ENCODE measurements at regions not wholly inside any gene's neighbourhood (a gene's known extent, or its start where the extent isn't known, plus 50 kb on each side); places are given as distances from the start of the nearest gene placed in this dataset.
A peak's percentile ranks its signal among the peaks of the same experiment; 100 is the strongest.

DNA sequence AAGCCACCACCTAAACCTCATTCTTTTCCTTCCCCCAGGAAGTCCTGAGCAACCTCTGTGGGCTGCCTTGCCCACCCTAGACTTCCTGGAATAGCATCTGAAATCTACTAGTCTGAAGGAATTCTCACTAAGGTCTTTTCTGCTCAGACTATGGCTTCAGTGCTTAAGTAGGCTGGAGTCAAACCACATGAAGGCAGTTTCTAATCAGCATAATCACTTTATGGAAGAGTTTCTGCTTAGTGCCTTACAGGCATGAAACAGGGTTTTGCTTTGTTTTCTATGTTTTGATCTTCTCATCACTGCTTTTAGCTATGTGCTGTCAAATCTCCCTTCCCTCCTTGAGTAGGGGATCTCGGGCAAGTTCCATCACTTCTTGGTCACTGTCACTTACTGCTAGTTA is 117.7 kb downstream of the WT1 start:
- DNase-seq (ENCODE audit: low spot score): no peak

DNA sequence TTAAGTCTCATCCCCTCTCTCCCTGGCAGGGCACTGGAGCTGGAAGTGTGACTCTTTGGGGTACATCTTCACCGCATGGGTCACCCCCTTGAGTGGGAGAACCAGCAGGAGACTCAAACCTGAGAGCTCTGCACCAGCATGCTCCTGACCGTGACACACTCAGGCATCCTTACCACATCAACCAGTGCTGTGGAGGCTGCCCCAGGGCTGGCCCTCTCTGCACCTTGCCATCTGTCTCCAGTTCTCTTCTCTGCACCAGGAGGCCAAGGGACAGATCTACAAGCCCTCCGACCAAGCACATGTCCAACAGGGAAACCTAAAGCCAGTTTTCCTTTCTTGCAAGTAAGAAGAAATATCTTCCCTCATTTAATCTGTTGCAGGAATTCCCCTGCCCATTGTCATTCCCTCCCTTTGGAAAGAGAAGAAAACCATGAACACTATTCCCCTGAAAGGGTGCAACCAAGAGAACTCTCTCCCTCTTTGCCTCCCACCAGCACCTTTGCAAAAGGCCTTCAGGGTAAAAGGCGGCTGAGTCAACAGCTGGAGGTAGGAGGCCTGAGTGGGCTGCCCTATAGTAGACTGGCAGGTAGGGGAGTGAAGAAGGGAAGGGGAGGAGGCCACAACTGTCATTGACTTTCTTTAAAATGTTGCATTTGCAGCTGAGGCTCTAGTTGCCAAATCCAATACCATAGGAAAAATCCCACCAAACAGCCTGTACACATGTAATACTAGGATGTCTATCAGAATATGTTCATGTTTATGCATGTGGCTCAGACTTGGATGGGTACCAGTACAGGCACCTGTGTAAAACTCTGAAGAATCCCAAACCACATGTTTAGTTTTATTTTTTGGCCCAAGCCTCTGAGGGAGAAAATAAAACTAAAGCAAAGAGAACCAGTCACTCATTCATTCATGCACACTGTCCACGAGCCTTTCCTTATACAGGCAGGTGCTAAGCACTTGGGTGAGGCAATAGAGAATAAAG is 117.0 kb downstream of the WT1 start:
- no peak for DNase-seq (ENCODE audit: low spot score)

DNA sequence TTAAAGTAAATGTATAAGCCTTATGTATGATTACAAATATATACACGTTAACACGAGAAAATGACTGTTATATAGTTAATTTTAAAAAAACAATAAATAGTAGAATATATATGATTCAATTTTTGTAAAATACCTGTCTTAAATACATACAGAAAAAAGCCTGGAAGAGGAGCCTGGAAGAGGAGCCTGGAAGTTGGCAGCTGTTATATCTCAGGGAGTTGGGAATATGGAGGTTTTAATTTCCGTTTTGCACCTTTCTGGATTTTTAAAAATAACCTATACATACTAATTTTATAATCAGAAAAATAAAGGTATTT is 111.6 kb downstream of the WT1 start:
- DNase-seq (ENCODE audit: low spot score): no peak

DNA sequence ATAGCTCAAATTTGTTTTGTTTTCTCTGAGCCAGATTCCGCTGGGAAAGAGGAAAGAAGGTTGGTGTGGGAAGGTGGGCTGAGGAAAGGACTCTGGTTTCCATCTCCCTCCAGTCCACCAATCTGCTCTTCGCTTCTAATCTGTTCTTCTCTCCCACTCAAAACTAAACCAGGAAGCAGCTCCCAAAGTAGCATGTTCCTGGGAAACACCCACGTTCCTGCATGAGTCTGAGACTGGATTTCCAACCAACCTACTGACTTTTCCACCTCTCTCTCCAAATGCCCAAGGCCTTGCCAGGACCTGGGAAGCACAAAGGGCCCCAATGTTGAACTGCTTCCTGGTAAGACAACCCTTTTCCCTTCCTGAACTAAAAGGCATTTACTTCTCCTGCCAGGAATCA is 110.2 kb downstream of the WT1 start:
- no peak for DNase-seq (ENCODE audit: low spot score)

DNA sequence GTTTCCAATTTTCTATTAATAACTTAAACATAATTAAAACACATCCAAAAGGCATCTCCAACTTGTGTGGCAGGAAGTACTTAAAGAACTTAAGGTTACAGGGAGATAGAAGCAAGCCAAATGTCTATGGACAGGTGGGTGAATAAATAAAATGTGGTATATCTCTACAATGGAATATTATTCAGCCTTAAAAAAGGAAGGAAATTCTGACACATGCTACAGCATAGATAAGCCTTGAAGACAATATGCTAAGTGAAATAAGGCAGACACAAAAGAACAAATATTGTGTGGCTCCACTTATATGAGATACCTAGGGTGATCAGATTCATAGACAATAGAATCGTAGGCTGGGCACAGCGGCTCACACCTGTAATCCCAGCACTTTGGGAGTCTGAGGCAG is 109.6 kb downstream of the WT1 start:
- no peak for DNase-seq (ENCODE audit: low spot score)

DNA sequence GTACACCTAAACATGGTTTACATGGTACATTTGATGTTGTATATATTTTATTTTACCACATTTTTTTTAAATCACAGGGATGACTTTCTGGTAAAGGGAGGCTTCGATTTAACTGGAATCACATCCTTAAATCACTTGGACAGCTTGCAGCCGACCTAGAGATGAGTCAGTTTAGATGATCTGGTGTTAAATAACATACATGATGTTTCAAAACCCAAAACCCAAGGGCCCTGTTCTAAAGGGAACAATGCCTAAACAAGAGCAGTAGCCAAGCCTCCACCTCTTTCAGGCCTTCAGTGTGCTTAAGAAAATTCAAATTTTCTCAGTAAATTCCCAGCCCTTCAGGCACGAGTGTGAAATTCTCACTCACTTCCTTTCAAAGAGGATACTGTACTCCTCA is 108.8 kb downstream of the WT1 start:
- DNase-seq (ENCODE audit: low spot score): no peak

DNA sequence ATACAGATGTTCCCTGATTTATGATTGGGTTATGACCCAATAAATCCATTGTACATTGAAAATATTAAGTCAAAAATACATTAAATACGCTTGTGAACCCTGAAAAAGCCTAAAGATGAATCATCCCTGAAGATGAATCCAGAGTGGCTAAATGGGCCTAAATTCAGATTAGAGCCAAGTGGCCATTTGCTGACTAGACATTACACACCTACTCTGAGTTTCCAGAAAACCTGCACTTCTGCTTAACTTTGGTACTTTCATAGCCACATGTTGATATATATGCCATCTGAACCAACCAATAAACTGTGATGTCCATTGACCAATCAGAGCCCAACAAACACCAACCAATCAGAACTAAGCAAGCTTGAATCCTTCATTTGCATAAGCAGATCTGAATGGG is 106.9 kb downstream of the WT1 start:
- DNase-seq (ENCODE audit: low spot score): no peak

DNA sequence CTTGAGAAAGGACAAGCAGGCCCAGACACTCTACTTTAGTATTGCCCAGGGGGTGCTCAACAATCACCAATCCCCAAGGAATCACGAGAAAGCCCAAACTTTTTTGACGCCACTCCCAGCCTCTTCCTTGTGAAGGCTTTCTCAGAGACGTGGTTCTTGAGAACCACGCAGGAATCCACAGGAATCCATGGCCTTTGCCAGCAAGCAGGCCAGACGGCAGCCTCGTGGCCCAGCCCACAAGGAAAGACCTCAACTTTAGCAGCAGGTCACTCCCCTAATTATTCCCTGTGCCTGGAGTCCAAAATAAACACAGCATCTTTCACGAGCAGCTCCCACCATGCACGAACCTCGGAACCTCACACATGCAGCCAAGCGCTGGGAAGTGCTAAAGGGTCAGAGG is 104.2 kb downstream of the WT1 start:
- DNase-seq (ENCODE audit: low spot score): no peak

DNA sequence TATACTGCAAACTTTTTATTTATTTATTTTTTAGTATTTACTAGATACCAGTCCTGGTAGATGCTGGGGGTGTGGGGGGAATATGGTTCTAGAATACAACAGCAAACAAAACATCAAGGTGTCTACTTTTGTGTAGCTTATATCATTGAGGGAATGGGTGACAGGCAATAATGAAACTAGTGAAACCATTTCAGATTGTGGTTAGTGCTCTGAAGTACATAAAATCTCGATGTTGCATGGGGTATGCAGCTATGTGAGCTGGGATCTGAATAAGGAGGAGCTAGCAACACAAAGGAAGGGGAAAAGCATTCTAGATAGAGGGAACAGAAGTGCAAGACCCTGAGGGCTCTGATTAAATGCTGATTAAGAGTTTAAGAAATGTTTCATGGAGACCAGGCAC is 103.5 kb downstream of the WT1 start:
- no peak for DNase-seq (ENCODE audit: low spot score)

DNA sequence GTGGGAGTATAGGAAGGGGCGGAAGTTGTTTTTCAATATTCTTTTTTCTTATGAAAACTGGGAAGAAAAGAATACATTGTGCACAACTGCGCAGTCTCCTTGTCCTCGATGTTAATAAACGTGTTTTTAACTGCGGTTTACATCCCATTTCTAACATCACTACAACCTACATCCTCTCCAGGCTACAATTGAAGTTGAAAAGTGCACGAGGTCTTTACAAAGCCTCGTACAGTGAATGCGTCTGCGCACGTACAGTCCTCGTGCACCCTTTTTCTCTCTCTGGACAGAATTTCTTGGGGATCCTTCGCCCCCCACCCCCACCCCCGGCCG is 102.4 kb downstream of the WT1 start:
- DNase-seq (ENCODE audit: low spot score): no peak

DNA sequence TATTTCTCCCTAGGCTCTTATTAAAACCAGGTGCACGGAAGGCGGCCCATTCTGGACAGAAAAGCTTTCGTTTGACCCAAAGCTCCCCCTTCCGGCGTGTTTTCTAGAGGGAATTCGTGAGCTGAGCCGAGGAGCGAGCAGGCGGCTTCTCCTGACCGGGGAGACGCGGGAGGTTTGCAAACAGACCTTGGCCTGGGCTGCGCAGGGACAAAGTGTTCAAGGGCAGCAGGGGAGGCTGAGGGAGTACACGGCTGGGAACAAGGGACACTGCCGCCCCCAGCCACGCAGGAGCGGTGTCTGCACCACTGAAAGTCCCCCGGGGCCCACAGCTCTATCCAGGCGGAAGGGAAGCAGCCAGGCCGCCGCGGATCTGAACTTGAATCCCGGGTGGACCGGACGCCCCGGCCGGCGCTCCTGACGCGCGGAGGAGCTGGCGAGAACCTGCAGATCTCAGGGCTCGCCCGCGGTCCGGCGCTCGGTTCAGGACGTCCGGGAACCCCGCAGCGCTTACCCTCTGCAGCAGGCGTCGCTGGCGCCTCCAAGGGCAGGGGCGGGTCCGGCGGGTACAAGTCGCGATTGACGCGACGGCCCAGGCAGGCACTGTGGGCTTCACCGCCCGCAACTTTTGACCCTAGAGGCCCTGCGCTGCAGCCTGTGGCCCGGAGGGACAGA is 101.9 kb downstream of the WT1 start:
- DNase-seq (ENCODE audit: low spot score): peak; percentile 60

DNA sequence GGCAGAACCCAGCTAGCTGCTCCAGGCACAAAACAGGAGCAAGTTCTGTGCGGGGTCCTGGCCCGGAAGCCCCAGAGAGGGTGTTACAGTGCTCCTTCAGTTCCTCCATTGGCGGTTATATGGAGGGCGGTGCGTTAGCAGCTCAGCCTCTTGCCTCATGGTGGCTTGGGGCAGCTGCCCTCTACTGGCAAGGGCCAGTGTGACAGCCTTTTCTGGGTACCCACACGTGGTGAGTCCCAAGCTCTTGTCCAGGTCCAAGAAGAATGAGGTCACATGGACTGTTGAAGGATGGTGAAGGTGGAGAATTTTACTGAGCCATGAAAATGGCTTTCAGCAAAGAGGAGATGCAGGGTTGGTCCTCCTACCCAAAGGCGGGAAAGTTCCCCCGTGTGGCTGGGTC is 100.5 kb downstream of the WT1 start:
- no peak for DNase-seq (ENCODE audit: low spot score)
